Ammon's horn (tissue), 1 donor: ENCODE measurements at regions not wholly inside any gene's neighbourhood (a gene's known extent, or its start where the extent isn't known, plus 50 kb on each side); places are given as distances from the start of the nearest gene placed in this dataset.
"Not testable (repeated sequence)": the region's sequence is repeated elsewhere in the genome, so short reads cannot be mapped to it uniquely, and the experiment has no call there.

Experiments used
- DNase-seq: peaks from one replicate; pipeline ENCODE4 v3.0.0-alpha.2; 2016; ENCODE audit warnings: low spot score

- peak; percentile 3 for DNase-seq
These were observed 75.0 kb downstream of the TMEM237 start for GRCh38 chr2:201568217-201568820.

GRCh38 chr2:201559067-201559710 lies 84.1 kb downstream of the TMEM237 start:
- DNase-seq: no peak

GRCh38 chr2:201558665-201559064 lies 84.6 kb downstream of the TMEM237 start:
- no peak for DNase-seq

GRCh38 chr2:201558232-201558631 lies 85.1 kb downstream of the TMEM237 start:
- DNase-seq: no peak

GRCh38 chr2:201551901-201552300 lies 91.4 kb downstream of the TMEM237 start:
- DNase-seq: no peak

- no peak for DNase-seq
These were observed 95.0 kb downstream of the STRADB start for GRCh38 chr2:201546576-201546975.

GRCh38 chr2:201542291-201542690 lies 90.8 kb downstream of the STRADB start:
- no peak for DNase-seq

GRCh38 chr2:201539271-201539670 lies 87.7 kb downstream of the STRADB start:
- DNase-seq: not testable (repeated sequence)

- DNase-seq: no peak
These were observed 86.5 kb downstream of the STRADB start for GRCh38 chr2:201538025-201538424.

- DNase-seq: no peak
These were observed 85.2 kb downstream of the STRADB start for GRCh38 chr2:201536754-201537153.

- DNase-seq: no peak
These were observed 84.5 kb downstream of the STRADB start for GRCh38 chr2:201536046-201536445.

- no peak for DNase-seq
These were observed 81.3 kb downstream of the STRADB start for GRCh38 chr2:201532686-201533304.
